HepG2 (cell line): ENCODE measurements at regions not wholly inside any gene's neighbourhood (a gene's known extent, or its start where the extent isn't known, plus 50 kb on each side); places are given as distances from the start of the nearest gene placed in this dataset.

ENCODE experiments used
- ATAC-seq: fragments of 200-7000 bp; cut with Tn5 transposase; 3 replicates; pipeline ENCODE4 v1.9.1; 2020; ENCODE audit warnings: mild to moderate bottlenecking, moderate library complexity
- BruUV-seq: library from RNA; stranded (reverse); fragments of 400-500 nt; replicated peaks from 2 replicates; lab custom pipeline; 2021; lab: Mats Ljungman, UMichigan
- CTCF ChIA-PET: fragments of 300-600 bp; formaldehyde crosslinking; extraction: SDS; loops from one replicate; lab custom pipeline; 2021; ENCODE audit warnings: low total read pairs, inconsistent platforms, low intra/inter-chr PET ratio; lab: Yijun Ruan, JAX
- POLR2A ChIA-PET: fragments of 350-600 bp; sonication (Branson Sonifier 250); formaldehyde crosslinking; loops from one replicate; lab custom pipeline; 2020; ENCODE audit warnings: antibody characterized with exemption, inconsistent platforms; lab: Yijun Ruan, JAX
- DNase-seq: peaks from one replicate; pipeline ENCODE4 v3.0.0-alpha.2; 2015; ENCODE audit warnings: low spot score
- FAIRE-seq: peaks from 3 replicates; lab custom pipeline; 2011; peaks lifted over from hg19 to GRCh38; lab: Jason Lieb, UNC
- H2AFZ ChIP-seq: one replicate; pipeline ENCODE4 v1.6.1; 2011; ENCODE audit warnings: low read length, inconsistent platforms
- H3K27ac ChIP-seq: fragments of 300-600 bp; 3 replicates; pipeline ENCODE4 v1.8.0; 2011; ENCODE audit warnings: mixed run types, mild to moderate bottlenecking, mixed read lengths, low read length, inconsistent platforms; ENCODE audit not compliant: insufficient read depth; ENCODE audit errors: extremely low read length
- H3K27me3 ChIP-seq, 2 experiments: fragments of 200-600 bp in 1 of 2; 2 replicates in 1 of 2; 3 replicates in 1 of 2; pipeline versions ENCODE4 v1.6.0 to v1.8.0; 2011; ENCODE audit warnings: low read length in 2 of 2, mild to moderate bottlenecking in 2 of 2, moderate library complexity in 2 of 2, inconsistent platforms in 1 of 2; ENCODE audit not compliant: insufficient read depth in 2 of 2, control insufficient read depth in 1 of 2
- H3K36me3 ChIP-seq, 2 experiments: fragments of 200-600 bp in 1 of 2; replicated peaks in 1 of 2; 2 replicates in 1 of 2; 3 replicates in 1 of 2; pipeline versions ENCODE4 v1.5.1 to v1.8.0; 2011; ENCODE audit warnings: low read length in 2 of 2, inconsistent platforms in 1 of 2; ENCODE audit not compliant: insufficient read depth in 2 of 2, control insufficient read depth in 1 of 2
- H3K4me1 ChIP-seq: 2 replicates; pipeline ENCODE4 v1.5.1; 2012; ENCODE audit warnings: low read length, inconsistent platforms; ENCODE audit not compliant: insufficient read depth
- H3K4me2 ChIP-seq: 2 replicates; pipeline ENCODE4 v1.6.0; 2011; ENCODE audit warnings: low read depth, low read length, inconsistent platforms
- H3K4me3 ChIP-seq, 3 experiments: fragments of 200-600 bp in 1 of 3; sonication (generic), shearing (Covaris generic) in 1 of 3; replicated peaks in 1 of 3; 2 replicates each; pipeline ENCODE4 v1.5.1; 2011 to 2016; ENCODE audit warnings: low read length in 3 of 3, inconsistent platforms in 2 of 3, low read depth in 2 of 3, mild to moderate bottlenecking in 2 of 3, control low read depth in 1 of 3, mixed read lengths in 1 of 3; ENCODE audit not compliant: insufficient read depth in 1 of 3
- H3K79me2 ChIP-seq: one replicate; pipeline ENCODE4 v1.6.1; 2011; ENCODE audit warnings: low read length, inconsistent platforms; ENCODE audit not compliant: insufficient read depth
- H3K9ac ChIP-seq: 2 replicates; pipeline ENCODE4 v1.6.0; 2011; ENCODE audit warnings: mild to moderate bottlenecking, low read depth, low read length, inconsistent platforms; ENCODE audit not compliant: insufficient read depth
- H3K9me3 ChIP-seq: 2 replicates; pipeline ENCODE4 v1.5.1; 2012; ENCODE audit warnings: mild to moderate bottlenecking, low read length
- H4K20me1 ChIP-seq: 2 replicates; pipeline ENCODE4 v1.6.0; 2011; ENCODE audit warnings: inconsistent platforms, mild to moderate bottlenecking, low read length, moderate library complexity; ENCODE audit not compliant: insufficient read depth
- CC2D1A ChIP-seq: sonication (generic); formaldehyde crosslinking; IDR thresholded peaks from 2 replicates; pipeline ENCODE4 v1.8.1; 2023; ENCODE audit warnings: mild to moderate bottlenecking, missing genetic modification reagents
- MAFF ChIP-seq: IDR thresholded peaks from 2 replicates; pipeline ENCODE4 v1.6.1; 2011; ENCODE audit warnings: low read depth, low read length, improper control_type of control experiment
- MAFK ChIP-seq, 2 experiments: IDR thresholded peaks in 1 of 2; conservative IDR thresholded peaks in 1 of 2; 2 replicates each; pipeline ENCODE4 v1.6.1; 2011; ENCODE audit warnings: improper control_type of control experiment in 2 of 2, low read length in 2 of 2
- ZFP62 ChIP-seq: sonication (generic); formaldehyde crosslinking; IDR thresholded peaks from 2 replicates; pipeline ENCODE4 v1.4.0; 2020; ENCODE audit warnings: missing genetic modification reagents
- ZFX ChIP-seq: sonication (generic); formaldehyde crosslinking; IDR thresholded peaks from 2 replicates; pipeline ENCODE4 v1.4.0; 2020; ENCODE audit warnings: mild to moderate bottlenecking, low read depth, missing genetic modification reagents, moderate library complexity
- WGBS: methylation state at CpG from one replicate; pipeline ENCODE4 v1.1.6; 2017; ENCODE audit warnings: low lambda C conversion rate; 5-methylcytosine and 5-hydroxymethylcytosine counted together
- in situ Hi-C: cut with HindIII; loops from 2 replicates; pipeline ENCODE4 v1.10.0; 2017; ENCODE audit warnings: low pct_unique_long_range_greater_than_20kb; ENCODE audit not compliant: extremely low pct_ligation_motif_present
- intact Hi-C: fragments of 100-400 bp; cut with micrococcal nuclease; formaldehyde crosslinking; loops from one replicate; pipeline ENCODE4 v1.10.0; 2022; ENCODE audit not compliant: unreplicated experiment
- TF ChIP-seq, protein P1 (sequence below): sonication (generic); formaldehyde crosslinking; IDR thresholded peaks from 2 replicates; pipeline ENCODE4 v1.5.0; 2020; ENCODE audit warnings: mild to moderate bottlenecking, missing genetic modification reagents, moderate library complexity

DNA sequence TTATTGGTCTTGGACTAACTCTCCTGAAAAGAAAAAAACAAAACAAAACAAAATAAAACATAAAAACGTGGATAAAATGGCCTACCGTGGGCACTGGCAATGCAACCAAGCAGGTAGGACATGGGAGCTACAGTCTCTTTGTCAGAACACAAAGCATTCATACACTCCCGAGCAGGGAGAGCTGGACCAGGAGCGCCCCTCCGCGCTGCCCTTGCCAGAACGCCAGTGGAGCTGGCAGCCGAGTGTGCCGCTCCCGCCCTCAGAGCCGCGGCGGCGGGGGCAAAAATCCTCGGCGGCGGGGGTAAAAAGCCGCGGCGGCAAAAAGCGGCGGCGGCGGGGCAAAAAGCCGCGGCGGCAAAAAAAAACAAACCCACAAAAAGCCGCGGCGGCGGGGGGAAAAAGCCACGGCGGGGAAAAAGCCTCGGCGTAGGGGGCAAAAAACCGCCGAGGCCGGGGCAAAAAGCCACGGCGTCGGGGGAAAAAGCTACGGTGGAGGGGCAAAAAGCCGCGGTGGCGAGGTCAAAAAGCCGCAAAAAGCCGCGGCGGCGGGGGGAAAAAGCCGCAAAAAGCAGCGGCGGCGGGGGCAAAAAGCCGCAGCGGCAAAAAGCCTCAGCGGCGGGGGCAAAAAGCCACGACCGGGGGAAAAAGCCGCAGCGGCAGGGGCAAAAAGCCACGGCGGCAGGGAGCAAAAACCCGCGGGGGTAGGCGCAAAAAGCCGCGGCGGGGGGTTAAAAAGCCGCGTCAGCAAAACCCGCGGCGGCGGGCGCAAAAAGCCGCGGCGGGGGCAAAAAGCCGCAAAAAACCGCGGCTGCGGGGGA lies 418.1 kb downstream of the ZNF716 start:
- H3K9me3 ChIP-seq = no peaks in the 10 kb centered on the region
- no peaks in the 10 kb centered on the region for H3K4me1 ChIP-seq
- ChIA-PET CTCF (no interaction called here), POLR2A (no interaction called here)
- BruUV-seq = no TSS peak
- ATAC-seq (peak; percentile 62; the same call in 1 of the 3 replicates), FAIRE-seq (no peak), DNase-seq (no peak)
- peak overlapping the region; percentile 39 for H3K4me2 ChIP-seq
- H3K36me3 ChIP-seq = no peaks in the 10 kb centered on the region
- peak overlapping the region; percentile 40 to 50 (median 49); a peak in 4 of 6 replicates for H3K4me3 ChIP-seq
- intact Hi-C loops (no loop called here), in situ Hi-C loops (no loop called here)
- H3K27ac ChIP-seq = no peak overlapping the region
- no peak overlapping the region for H2AFZ ChIP-seq
- no peak overlapping the region for H3K9ac ChIP-seq
- H4K20me1 ChIP-seq = no peaks in the 10 kb centered on the region
- no peaks in the 10 kb centered on the region; a peak in 1 of 5 replicates for H3K27me3 ChIP-seq
- H3K79me2 ChIP-seq = no peaks in the 10 kb centered on the region
- 39% methylated on average over 84 of the region's 84 CpGs for WGBS
- TF ChIP-seq ZFX (CRISPR knock-in tag) = no peak
- TF ChIP-seq, protein P1, sequence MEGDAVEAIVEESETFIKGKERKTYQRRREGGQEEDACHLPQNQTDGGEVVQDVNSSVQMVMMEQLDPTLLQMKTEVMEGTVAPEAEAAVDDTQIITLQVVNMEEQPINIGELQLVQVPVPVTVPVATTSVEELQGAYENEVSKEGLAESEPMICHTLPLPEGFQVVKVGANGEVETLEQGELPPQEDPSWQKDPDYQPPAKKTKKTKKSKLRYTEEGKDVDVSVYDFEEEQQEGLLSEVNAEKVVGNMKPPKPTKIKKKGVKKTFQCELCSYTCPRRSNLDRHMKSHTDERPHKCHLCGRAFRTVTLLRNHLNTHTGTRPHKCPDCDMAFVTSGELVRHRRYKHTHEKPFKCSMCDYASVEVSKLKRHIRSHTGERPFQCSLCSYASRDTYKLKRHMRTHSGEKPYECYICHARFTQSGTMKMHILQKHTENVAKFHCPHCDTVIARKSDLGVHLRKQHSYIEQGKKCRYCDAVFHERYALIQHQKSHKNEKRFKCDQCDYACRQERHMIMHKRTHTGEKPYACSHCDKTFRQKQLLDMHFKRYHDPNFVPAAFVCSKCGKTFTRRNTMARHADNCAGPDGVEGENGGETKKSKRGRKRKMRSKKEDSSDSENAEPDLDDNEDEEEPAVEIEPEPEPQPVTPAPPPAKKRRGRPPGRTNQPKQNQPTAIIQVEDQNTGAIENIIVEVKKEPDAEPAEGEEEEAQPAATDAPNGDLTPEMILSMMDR (CRISPR knock-in tag) = peak; percentile 19; the same call in 1 of the 2 replicates
- peak; percentile 78 for TF ChIP-seq MAFF
- TF ChIP-seq MAFK (conservative IDR thresholded peaks at IDR 0.05 in 1 of 2, IDR thresholded peaks at IDR 0.05 in 1 of 2; ENCODE audit: low read length in 2 of 2) = peak; percentile 70 to 91
- no peak for TF ChIP-seq ZFP62 (CRISPR knock-in tag)
- TF ChIP-seq CC2D1A (CRISPR knock-in tag) = no peak
